Lower leg skin (tissue), 3 donors: ENCODE measurements at regions not wholly inside any gene's neighbourhood (a gene's known extent, or its start where the extent isn't known, plus 50 kb on each side); places are given as distances from the start of the nearest gene placed in this dataset.

ENCODE experiments used
- POLR2A ChIP-seq, 2 donors: fragments of 450-650 bp; IDR thresholded peaks; one replicate each; pipeline ENCODE4 v1.6.1; 2016 to 2017; ENCODE audit warnings: antibody characterized with exemption in 2 of 2, mild to moderate bottlenecking in 1 of 2, moderate library complexity in 1 of 2
- TF ChIP-seq, protein P1 (sequence below), 3 donors: fragments of 450-650 bp; IDR thresholded peaks; one replicate each; pipeline ENCODE4 v1.5.1; 2016; ENCODE audit warnings: antibody characterized with exemption in 3 of 3, mild to moderate bottlenecking in 3 of 3, moderate library complexity in 2 of 3

DNA sequence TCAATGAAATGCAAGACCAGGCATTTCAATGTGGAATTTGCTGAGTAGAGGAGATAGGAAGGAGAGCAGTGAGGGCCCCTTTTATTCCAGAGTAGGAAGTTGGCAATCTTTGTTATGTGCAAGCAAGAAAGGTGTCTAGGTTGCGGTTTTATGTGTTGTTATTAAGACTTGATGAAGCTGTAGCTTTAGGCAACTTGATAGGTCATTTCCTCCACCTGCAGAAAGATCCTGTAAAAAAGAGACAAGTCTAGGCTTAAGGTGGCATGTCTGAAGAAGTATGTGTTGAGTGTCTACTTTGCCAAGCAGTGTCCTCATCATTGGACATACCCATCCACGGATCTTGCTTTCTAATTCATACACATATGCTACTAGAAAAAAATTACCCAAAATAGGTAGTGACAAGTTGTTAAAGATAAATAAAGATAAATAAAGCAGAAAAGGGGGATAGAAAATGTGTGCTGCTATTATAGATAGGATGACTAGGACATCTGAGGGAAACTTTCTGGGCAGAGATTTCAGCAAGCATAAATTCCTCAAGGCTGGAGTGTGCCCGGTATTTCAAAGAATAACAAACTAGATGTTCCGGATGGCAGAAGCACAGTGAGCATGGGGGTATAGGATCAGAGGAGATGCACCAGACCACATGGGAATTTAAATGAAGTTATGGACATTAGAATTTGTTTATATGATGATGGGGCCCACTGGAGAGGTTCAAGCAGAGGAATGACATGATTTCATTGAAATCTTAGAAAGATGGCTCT, 335.0 kb downstream of the TGFB2 start:
- TF ChIP-seq, protein P1, sequence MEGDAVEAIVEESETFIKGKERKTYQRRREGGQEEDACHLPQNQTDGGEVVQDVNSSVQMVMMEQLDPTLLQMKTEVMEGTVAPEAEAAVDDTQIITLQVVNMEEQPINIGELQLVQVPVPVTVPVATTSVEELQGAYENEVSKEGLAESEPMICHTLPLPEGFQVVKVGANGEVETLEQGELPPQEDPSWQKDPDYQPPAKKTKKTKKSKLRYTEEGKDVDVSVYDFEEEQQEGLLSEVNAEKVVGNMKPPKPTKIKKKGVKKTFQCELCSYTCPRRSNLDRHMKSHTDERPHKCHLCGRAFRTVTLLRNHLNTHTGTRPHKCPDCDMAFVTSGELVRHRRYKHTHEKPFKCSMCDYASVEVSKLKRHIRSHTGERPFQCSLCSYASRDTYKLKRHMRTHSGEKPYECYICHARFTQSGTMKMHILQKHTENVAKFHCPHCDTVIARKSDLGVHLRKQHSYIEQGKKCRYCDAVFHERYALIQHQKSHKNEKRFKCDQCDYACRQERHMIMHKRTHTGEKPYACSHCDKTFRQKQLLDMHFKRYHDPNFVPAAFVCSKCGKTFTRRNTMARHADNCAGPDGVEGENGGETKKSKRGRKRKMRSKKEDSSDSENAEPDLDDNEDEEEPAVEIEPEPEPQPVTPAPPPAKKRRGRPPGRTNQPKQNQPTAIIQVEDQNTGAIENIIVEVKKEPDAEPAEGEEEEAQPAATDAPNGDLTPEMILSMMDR (IDR thresholded peaks at IDR 0.05), result no peak
- no peak for TF ChIP-seq POLR2A (IDR thresholded peaks at IDR 0.05)
